Thoracic aorta (tissue), 2 donors: ENCODE measurements at regions not wholly inside any gene's neighbourhood (a gene's known extent, or its start where the extent isn't known, plus 50 kb on each side); places are given as distances from the start of the nearest gene placed in this dataset.
"Not testable (repeated sequence)": the region's sequence is repeated elsewhere in the genome, so short reads cannot be mapped to it uniquely, and the experiment has no call there.

ENCODE experiments used
- ATAC-seq: fragments of 150-250 bp; one replicate; pipeline ENCODE4 v1.8.0; 2017; ENCODE audit warnings: low read depth; ENCODE audit not compliant: insufficient number of reproducible peaks, low FRiP score
- DNase-seq: peaks from one replicate; pipeline ENCODE4 v3.0.0-alpha.2; 2020; ENCODE audit warnings: low spot score
- H3K27ac ChIP-seq, 2 donors: fragments of 200-600 bp; sonication (generic); 1 replicate in 1 of 2; 2 replicates in 1 of 2; pipeline ENCODE4 v1.5.1; 2016; ENCODE audit warnings: mild to moderate bottlenecking in 2 of 2, moderate library complexity in 2 of 2
- H3K27me3 ChIP-seq: fragments of 200-600 bp; sonication (generic); replicated peaks from 2 replicates; pipeline ENCODE4 v1.6.0; 2016; ENCODE audit warnings: mild to moderate bottlenecking; ENCODE audit not compliant: insufficient read depth
- H3K36me3 ChIP-seq: fragments of 200-600 bp; sonication (generic); one replicate; pipeline ENCODE4 v1.5.1; 2016
- H3K4me1 ChIP-seq, 2 donors: fragments of 200-600 bp; sonication (generic); 1 replicate in 1 of 2; 2 replicates in 1 of 2; pipeline versions ENCODE4 v1.5.1 to v1.6.0; 2016; ENCODE audit warnings: low read depth in 2 of 2, mild to moderate bottlenecking in 1 of 2; ENCODE audit not compliant: control insufficient read depth in 1 of 2
- H3K4me3 ChIP-seq: fragments of 200-600 bp; sonication (generic); 2 replicates; pipeline ENCODE4 v1.5.1; 2016; ENCODE audit warnings: mild to moderate bottlenecking
- H3K9me3 ChIP-seq: fragments of 200-600 bp; sonication (generic); 2 replicates; pipeline ENCODE4 v1.5.1; 2016
- CTCF ChIP-seq: fragments of 200-600 bp; sonication (generic); IDR thresholded peaks from one replicate; pipeline ENCODE4 v1.5.1; 2019; ENCODE audit warnings: antibody characterized with exemption

GRCh38 chr10:16231734-16232435 lies 204.9 kb upstream of the PTER start:
- DNase-seq (no peak), ATAC-seq (no peak)
- Histone ChIP-seq H3K27me3 (no peaks in the 10 kb centered on the region), H3K9me3 (no peaks in the 10 kb centered on the region), H3K27ac (no peak overlapping the region), H3K4me1 (no peaks in the 10 kb centered on the region), H3K36me3 (no peaks in the 10 kb centered on the region), H3K4me3 (no peak overlapping the region)
- TF ChIP-seq CTCF = no peak

GRCh38 chr10:16232441-16232840 lies 204.4 kb upstream of the PTER start:
- TF ChIP-seq CTCF = no peak
- Histone ChIP-seq H3K9me3 (no peaks in the 10 kb centered on the region), H3K27me3 (no peaks in the 10 kb centered on the region), H3K36me3 (no peaks in the 10 kb centered on the region), H3K27ac (no peak overlapping the region), H3K4me1 (no peaks in the 10 kb centered on the region), H3K4me3 (no peak overlapping the region)
- ATAC-seq (no peak), DNase-seq (no peak)

- Histone ChIP-seq H3K4me3 (no peak overlapping the region), H3K36me3 (no peaks in the 10 kb centered on the region), H3K4me1 (no peaks in the 10 kb centered on the region), H3K27ac (no peak overlapping the region), H3K27me3 (no peaks in the 10 kb centered on the region), H3K9me3 (no peaks in the 10 kb centered on the region)
- no peak for DNase-seq
- ATAC-seq = no peak
- TF ChIP-seq CTCF = no peak
Observed at GRCh38 chr10:16234916-16235315, 201.9 kb upstream of the PTER start.

GRCh38 chr10:16242446-16242845 lies 194.4 kb upstream of the PTER start:
- H3K4me3 ChIP-seq = no peak overlapping the region
- no peaks in the 10 kb centered on the region for H3K9me3 ChIP-seq
- no peaks in the 10 kb centered on the region for H3K4me1 ChIP-seq
- H3K27me3 ChIP-seq = no peaks in the 10 kb centered on the region
- DNase-seq (no peak), ATAC-seq (no peak)
- TF ChIP-seq CTCF = no peak
- H3K36me3 ChIP-seq = no peaks in the 10 kb centered on the region
- no peak overlapping the region for H3K27ac ChIP-seq

GRCh38 chr10:16242859-16243613 lies 193.8 kb upstream of the PTER start:
- no peak for TF ChIP-seq CTCF
- H3K4me1 ChIP-seq = no peaks in the 10 kb centered on the region
- H3K27ac ChIP-seq = no peak overlapping the region
- H3K27me3 ChIP-seq = no peaks in the 10 kb centered on the region
- ATAC-seq (no peak), DNase-seq (no peak)
- H3K4me3 ChIP-seq = no peak overlapping the region
- H3K36me3 ChIP-seq = no peaks in the 10 kb centered on the region
- no peaks in the 10 kb centered on the region for H3K9me3 ChIP-seq

- H3K4me1 ChIP-seq, ATAC-seq, H3K4me3 ChIP-seq, H3K27me3 ChIP-seq, H3K36me3 ChIP-seq, H3K27ac ChIP-seq, DNase-seq, H3K9me3 ChIP-seq: not testable (repeated sequence)
Observed at GRCh38 chr10:16250136-16250535, 186.7 kb upstream of the PTER start.
